Breast epithelium (tissue), 3 donors: ENCODE measurements at regions not wholly inside any gene's neighbourhood (a gene's known extent, or its start where the extent isn't known, plus 50 kb on each side); places are given as distances from the start of the nearest gene placed in this dataset.

Experiments
- POLR2A ChIP-seq: fragments of 450-650 bp; IDR thresholded peaks from one replicate; pipeline ENCODE4 v1.6.1; 2016; ENCODE audit warnings: antibody characterized with exemption, mild to moderate bottlenecking, moderate library complexity
- POLR2AphosphoS5 ChIP-seq, 3 donors: sonication (generic); formaldehyde crosslinking; IDR thresholded peaks; one replicate each; pipeline ENCODE4 v1.6.1; 2017; ENCODE audit warnings: antibody characterized with exemption in 3 of 3
- TF ChIP-seq, protein P1 (sequence below), 3 donors: fragments of 450-650 bp; IDR thresholded peaks; one replicate each; pipeline ENCODE4 v1.5.1; 2016 to 2017; ENCODE audit warnings: antibody characterized with exemption in 3 of 3, mild to moderate bottlenecking in 3 of 3, moderate library complexity in 3 of 3

DNA sequence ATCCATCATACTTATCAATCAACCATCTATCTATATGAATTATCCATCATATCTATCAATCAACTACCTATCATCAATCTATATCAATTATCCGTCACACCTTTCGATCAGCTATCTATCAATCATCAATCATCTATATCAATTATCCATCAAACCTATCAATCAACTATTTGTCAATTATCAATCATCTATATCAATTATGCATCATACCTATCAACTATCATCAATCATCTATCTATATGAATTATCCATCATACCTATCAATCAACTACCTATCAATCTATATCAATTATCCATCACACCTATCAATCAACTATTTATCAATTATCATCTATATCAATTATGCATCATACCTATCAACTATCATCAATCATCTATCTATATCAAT lies 70.6 kb upstream of the PPP2R3B start:
- TF ChIP-seq, protein P1, sequence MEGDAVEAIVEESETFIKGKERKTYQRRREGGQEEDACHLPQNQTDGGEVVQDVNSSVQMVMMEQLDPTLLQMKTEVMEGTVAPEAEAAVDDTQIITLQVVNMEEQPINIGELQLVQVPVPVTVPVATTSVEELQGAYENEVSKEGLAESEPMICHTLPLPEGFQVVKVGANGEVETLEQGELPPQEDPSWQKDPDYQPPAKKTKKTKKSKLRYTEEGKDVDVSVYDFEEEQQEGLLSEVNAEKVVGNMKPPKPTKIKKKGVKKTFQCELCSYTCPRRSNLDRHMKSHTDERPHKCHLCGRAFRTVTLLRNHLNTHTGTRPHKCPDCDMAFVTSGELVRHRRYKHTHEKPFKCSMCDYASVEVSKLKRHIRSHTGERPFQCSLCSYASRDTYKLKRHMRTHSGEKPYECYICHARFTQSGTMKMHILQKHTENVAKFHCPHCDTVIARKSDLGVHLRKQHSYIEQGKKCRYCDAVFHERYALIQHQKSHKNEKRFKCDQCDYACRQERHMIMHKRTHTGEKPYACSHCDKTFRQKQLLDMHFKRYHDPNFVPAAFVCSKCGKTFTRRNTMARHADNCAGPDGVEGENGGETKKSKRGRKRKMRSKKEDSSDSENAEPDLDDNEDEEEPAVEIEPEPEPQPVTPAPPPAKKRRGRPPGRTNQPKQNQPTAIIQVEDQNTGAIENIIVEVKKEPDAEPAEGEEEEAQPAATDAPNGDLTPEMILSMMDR (IDR thresholded peaks at IDR 0.05): no peak
- TF ChIP-seq POLR2AphosphoS5 (IDR thresholded peaks at IDR 0.05) (no peak), POLR2A (no peak)
